Ascending aorta (tissue), 2 donors: ENCODE measurements at regions not wholly inside any gene's neighbourhood (a gene's known extent, or its start where the extent isn't known, plus 50 kb on each side); places are given as distances from the start of the nearest gene placed in this dataset.
"Not testable (repeated sequence)": the region's sequence is repeated elsewhere in the genome, so short reads cannot be mapped to it uniquely, and the experiment has no call there.

Experiments used
- DNase-seq, 2 donors: peaks; one replicate each; pipeline ENCODE4 v3.0.0-alpha.2; 2019; ENCODE audit warnings: low spot score in 2 of 2
- H3K27ac ChIP-seq, 2 donors: fragments of 200-600 bp; sonication (generic); one replicate each; pipeline ENCODE4 v1.5.1; 2016 to 2017; ENCODE audit warnings: mild to moderate bottlenecking in 1 of 2
- H3K27me3 ChIP-seq: fragments of 200-600 bp; sonication (generic); one replicate; pipeline ENCODE4 v1.5.1; 2017
- H3K36me3 ChIP-seq, 2 donors: fragments of 200-600 bp; sonication (generic); one replicate each; pipeline ENCODE4 v1.5.1; 2016
- H3K4me1 ChIP-seq, 2 donors: fragments of 200-600 bp; sonication (generic); one replicate each; pipeline ENCODE4 v1.5.1; 2016 to 2017; ENCODE audit warnings: mild to moderate bottlenecking in 1 of 2
- H3K4me3 ChIP-seq, 2 donors: fragments of 200-600 bp; sonication (generic); one replicate each; pipeline ENCODE4 v1.5.1; 2016 to 2017; ENCODE audit warnings: mild to moderate bottlenecking in 1 of 2
- H3K9me3 ChIP-seq, 2 donors: fragments of 200-600 bp; sonication (generic); one replicate each; pipeline ENCODE4 v1.5.1; 2016
- CTCF ChIP-seq, 3 experiments: fragments of 200-600 bp in 2 of 3; fragments of 450-650 bp in 1 of 3; sonication (generic) in 2 of 3; IDR thresholded peaks; one replicate each; pipeline ENCODE4 v1.5.1; 2016 to 2019; ENCODE audit warnings: antibody characterized with exemption in 3 of 3, mild to moderate bottlenecking in 1 of 3, moderate library complexity in 1 of 3
- intact Hi-C: fragments of 100-400 bp; cut with DNase I; formaldehyde crosslinking; loops from one replicate; pipeline ENCODE4 v1.15.1; 2023

- no peak overlapping the region for H3K4me3 ChIP-seq
- intact Hi-C loops, result no loop called here
- no peaks in the 10 kb centered on the region for H3K36me3 ChIP-seq
- TF ChIP-seq CTCF (IDR thresholded peaks at IDR 0.05), result no peak
- no peaks in the 10 kb centered on the region for H3K4me1 ChIP-seq
- no peak for DNase-seq
- no peaks in the 10 kb centered on the region for H3K27me3 ChIP-seq
- H3K27ac ChIP-seq, result no peak overlapping the region
- no peaks in the 10 kb centered on the region for H3K9me3 ChIP-seq
These were observed 1721.1 kb downstream of the GRIK2 start for GRCh38 chr6:103114582-103114981.

GRCh38 chr6:103113416-103113815, 1719.9 kb downstream of the GRIK2 start:
- H3K27ac ChIP-seq, result no peak overlapping the region
- H3K27me3 ChIP-seq, result no peaks in the 10 kb centered on the region
- no peaks in the 10 kb centered on the region for H3K4me1 ChIP-seq
- no peaks in the 10 kb centered on the region for H3K36me3 ChIP-seq
- no peak for DNase-seq
- intact Hi-C loops, result no loop called here
- no peak overlapping the region for H3K4me3 ChIP-seq
- no peak for TF ChIP-seq CTCF (IDR thresholded peaks at IDR 0.05)
- no peaks in the 10 kb centered on the region for H3K9me3 ChIP-seq

GRCh38 chr6:103107985-103108384, 1714.5 kb downstream of the GRIK2 start:
- intact Hi-C loops, result no loop called here
- no peaks in the 10 kb centered on the region for H3K36me3 ChIP-seq
- no peak for DNase-seq

GRCh38 chr6:103105686-103106085, 1712.2 kb downstream of the GRIK2 start:
- intact Hi-C loops, result no loop called here

More at GRCh38 chr6:103107985-103108384, 1714.5 kb downstream of the GRIK2 start:
- TF ChIP-seq CTCF (IDR thresholded peaks at IDR 0.05), result no peak
- Histone ChIP-seq H3K27me3 (no peaks in the 10 kb centered on the region), H3K27ac (no peak overlapping the region), H3K4me3 (no peak overlapping the region), H3K9me3 (no peaks in the 10 kb centered on the region), H3K4me1 (no peaks in the 10 kb centered on the region)

GRCh38 chr6:103101267-103101666, 1707.8 kb downstream of the GRIK2 start:
- no peaks in the 10 kb centered on the region for H3K27me3 ChIP-seq
- no peak for TF ChIP-seq CTCF (IDR thresholded peaks at IDR 0.05)

More at GRCh38 chr6:103105686-103106085, 1712.2 kb downstream of the GRIK2 start:
- H3K9me3 ChIP-seq, result no peaks in the 10 kb centered on the region
- no peak overlapping the region for H3K27ac ChIP-seq
- H3K4me1 ChIP-seq, result no peaks in the 10 kb centered on the region
- no peak overlapping the region for H3K4me3 ChIP-seq
- no peak for DNase-seq
- TF ChIP-seq CTCF (IDR thresholded peaks at IDR 0.05), result no peak
- no peaks in the 10 kb centered on the region for H3K27me3 ChIP-seq
- H3K36me3 ChIP-seq, result no peaks in the 10 kb centered on the region

GRCh38 chr6:103092414-103092813, 1698.9 kb downstream of the GRIK2 start:
- H3K27me3 ChIP-seq, DNase-seq, H3K36me3 ChIP-seq, H3K4me1 ChIP-seq, H3K4me3 ChIP-seq, H3K9me3 ChIP-seq, H3K27ac ChIP-seq, intact Hi-C loops: not testable (repeated sequence)

More at GRCh38 chr6:103101267-103101666, 1707.8 kb downstream of the GRIK2 start:
- intact Hi-C loops, result no loop called here
- no peak for DNase-seq
- Histone ChIP-seq H3K36me3 (no peaks in the 10 kb centered on the region), H3K4me1 (no peaks in the 10 kb centered on the region), H3K4me3 (no peak overlapping the region), H3K27ac (no peak overlapping the region), H3K9me3 (no peaks in the 10 kb centered on the region)
